ENCODE measurements at regions not wholly inside any gene's neighbourhood (a gene's known extent, or its start where the extent isn't known, plus 50 kb on each side); places are given as distances from the start of the nearest gene placed in this dataset.

- Mint-ChIP-seq H3K27ac (ENCODE audit: unreplicated experiment) (no peak overlapping the region), H3K9me3 (ENCODE audit: low read depth, unreplicated experiment) (peaks cover 19% of the 10 kb centered on the region), H3K27me3 (ENCODE audit: unreplicated experiment) (no peaks in the 10 kb centered on the region), H3K4me3 (ENCODE audit: low read depth, unreplicated experiment) (no peak overlapping the region), H3K4me1 (ENCODE audit: low read depth, unreplicated experiment) (no peaks in the 10 kb centered on the region), H3K36me3 (ENCODE audit: insufficient read depth, unreplicated experiment) (no peaks in the 10 kb centered on the region)
- BruUV-seq (replicated peaks) = no TSS peak
- no peak for DNase-seq
- CTCF ChIA-PET = no interaction called here
- intact Hi-C loops (cut with micrococcal nuclease; ENCODE audit: unreplicated experiment) = no loop called here
- TF ChIP-seq CTCF (IDR thresholded peaks at IDR 0.05; ENCODE audit: unreplicated experiment) = no peak
Observed at GRCh38 chr12:115491511-115492250, 785.8 kb downstream of the MED13L start.

GRCh38 chr12:115489253-115489652, 788.2 kb downstream of the MED13L start:
- no TSS peak for BruUV-seq (replicated peaks)
- no peak for DNase-seq
- intact Hi-C loops (cut with micrococcal nuclease; ENCODE audit: unreplicated experiment) = no loop called here
- H3K4me3 Mint-ChIP-seq (ENCODE audit: low read depth, unreplicated experiment) = no peak overlapping the region
- TF ChIP-seq CTCF (IDR thresholded peaks at IDR 0.05; ENCODE audit: unreplicated experiment) = no peak
- H3K4me1 Mint-ChIP-seq (ENCODE audit: low read depth, unreplicated experiment) = no peaks in the 10 kb centered on the region
- no peaks in the 10 kb centered on the region for H3K27me3 Mint-ChIP-seq (ENCODE audit: unreplicated experiment)
- CTCF ChIA-PET = no interaction called here
- H3K27ac Mint-ChIP-seq (ENCODE audit: unreplicated experiment) = no peak overlapping the region
- H3K9me3 Mint-ChIP-seq (ENCODE audit: low read depth, unreplicated experiment) = peaks cover 24% of the 10 kb centered on the region
- H3K36me3 Mint-ChIP-seq (ENCODE audit: insufficient read depth, unreplicated experiment) = no peaks in the 10 kb centered on the region

- TF ChIP-seq CTCF (IDR thresholded peaks at IDR 0.05; ENCODE audit: unreplicated experiment) = no peak
Observed at GRCh38 chr12:115485967-115486366, 791.5 kb downstream of the MED13L start.

GRCh38 chr12:115485503-115485902, 792.0 kb downstream of the MED13L start:
- no peaks in the 10 kb centered on the region for H3K4me1 Mint-ChIP-seq (ENCODE audit: low read depth, unreplicated experiment)
- intact Hi-C loops (cut with micrococcal nuclease; ENCODE audit: unreplicated experiment) = no loop called here
- no peak overlapping the region for H3K27ac Mint-ChIP-seq (ENCODE audit: unreplicated experiment)

More at GRCh38 chr12:115485967-115486366, 791.5 kb downstream of the MED13L start:
- Mint-ChIP-seq H3K4me3 (ENCODE audit: low read depth, unreplicated experiment) (no peak overlapping the region), H3K9me3 (ENCODE audit: low read depth, unreplicated experiment) (peaks cover 21% of the 10 kb centered on the region), H3K4me1 (ENCODE audit: low read depth, unreplicated experiment) (no peaks in the 10 kb centered on the region), H3K27ac (ENCODE audit: unreplicated experiment) (no peak overlapping the region), H3K36me3 (ENCODE audit: insufficient read depth, unreplicated experiment) (no peaks in the 10 kb centered on the region), H3K27me3 (ENCODE audit: unreplicated experiment) (no peaks in the 10 kb centered on the region)
- intact Hi-C loops (cut with micrococcal nuclease; ENCODE audit: unreplicated experiment) = no loop called here
- CTCF ChIA-PET = no interaction called here
- no TSS peak for BruUV-seq (replicated peaks)
- DNase-seq = no peak

More at GRCh38 chr12:115485503-115485902, 792.0 kb downstream of the MED13L start:
- H3K27me3 Mint-ChIP-seq (ENCODE audit: unreplicated experiment) = no peaks in the 10 kb centered on the region
- no peak overlapping the region for H3K4me3 Mint-ChIP-seq (ENCODE audit: low read depth, unreplicated experiment)
- no peak for TF ChIP-seq CTCF (IDR thresholded peaks at IDR 0.05; ENCODE audit: unreplicated experiment)
- peaks cover 23% of the 10 kb centered on the region for H3K9me3 Mint-ChIP-seq (ENCODE audit: low read depth, unreplicated experiment)
- CTCF ChIA-PET = no interaction called here
- no peaks in the 10 kb centered on the region for H3K36me3 Mint-ChIP-seq (ENCODE audit: insufficient read depth, unreplicated experiment)
- BruUV-seq (replicated peaks) = no TSS peak
- DNase-seq = no peak

Data from Calu3 (cell line).